HG03045 (cell line): ENCODE measurements at regions not wholly inside any gene's neighbourhood (a gene's known extent, or its start where the extent isn't known, plus 50 kb on each side); places are given as distances from the start of the nearest gene placed in this dataset.

ENCODE experiments used
- ATAC-seq: cut with Tn5 transposase; IDR thresholded peaks from one replicate; pipeline ENCODE4 v1.9.1; 2021; ENCODE audit warnings: mild to moderate bottlenecking, moderate library complexity; ENCODE audit not compliant: unreplicated experiment

GRCh38 chr19:28983430-28983829 lies 229.5 kb downstream of the UQCRFS1 start:
- no peak for ATAC-seq

GRCh38 chr19:28981994-28982393 lies 231.0 kb downstream of the UQCRFS1 start:
- no peak for ATAC-seq

GRCh38 chr19:28981518-28981917 lies 231.4 kb downstream of the UQCRFS1 start:
- ATAC-seq = no peak

GRCh38 chr19:28980236-28980868 lies 232.6 kb downstream of the UQCRFS1 start:
- no peak for ATAC-seq

DNA sequence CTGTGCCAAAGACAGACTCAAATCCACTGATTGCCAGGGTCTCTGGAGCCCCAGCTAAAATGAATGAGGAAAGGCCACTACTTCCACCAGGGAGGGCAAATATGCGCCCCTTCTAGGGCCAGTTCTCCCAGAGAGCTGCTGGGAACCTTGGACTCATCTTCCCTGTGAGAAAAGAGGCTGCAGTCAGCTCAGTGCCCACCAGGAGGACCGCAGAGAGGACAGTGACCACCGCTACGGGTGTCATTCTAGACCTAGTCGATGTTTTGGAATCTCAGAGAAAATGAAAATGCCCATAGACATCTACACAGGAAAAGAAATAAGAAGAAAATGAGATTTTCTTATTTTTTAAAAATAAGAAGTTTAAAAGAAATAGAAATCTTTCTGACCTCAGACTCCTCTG lies 235.1 kb downstream of the UQCRFS1 start:
- ATAC-seq = no peak

DNA sequence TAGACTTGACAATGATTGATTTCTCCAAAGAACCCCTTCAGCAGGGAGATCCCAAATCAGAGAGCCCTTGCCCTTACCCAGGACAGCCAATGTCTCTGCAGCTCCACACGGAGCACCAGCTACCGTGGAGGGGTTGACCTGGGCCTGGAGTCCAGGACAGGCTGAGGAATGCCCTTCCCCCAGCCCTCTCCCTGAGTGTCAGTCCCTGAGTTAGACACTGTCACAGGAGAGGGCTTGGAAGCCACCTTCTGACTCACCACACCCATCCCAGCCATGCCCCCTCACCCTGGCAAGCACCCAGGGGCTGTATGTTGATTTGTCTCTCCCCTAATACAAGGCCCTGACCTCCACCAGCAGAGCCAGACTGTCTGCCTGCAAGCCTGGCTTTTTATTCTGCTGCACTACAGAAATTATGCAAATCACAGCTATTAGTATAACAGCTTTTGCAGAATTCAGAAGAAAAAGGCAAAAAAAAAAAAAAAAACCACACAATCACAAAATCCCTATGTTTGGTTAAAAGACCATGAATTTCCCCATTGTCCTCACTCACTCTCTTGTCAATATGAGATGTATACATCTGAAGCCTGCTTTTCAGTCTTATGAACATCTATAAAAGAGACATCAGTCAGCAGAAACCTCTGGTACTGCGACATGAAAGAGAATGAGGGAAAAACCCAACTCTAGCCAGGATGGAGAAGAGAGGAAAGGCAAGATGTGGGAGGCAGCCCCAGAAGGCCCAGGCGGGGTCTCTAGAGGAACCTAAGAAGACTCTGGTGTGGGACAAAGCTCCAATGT lies 240.7 kb downstream of the UQCRFS1 start:
- ATAC-seq = no peak

- no peak for ATAC-seq
These were observed 241.4 kb downstream of the UQCRFS1 start for GRCh38 chr19:28971513-28971912.

DNA sequence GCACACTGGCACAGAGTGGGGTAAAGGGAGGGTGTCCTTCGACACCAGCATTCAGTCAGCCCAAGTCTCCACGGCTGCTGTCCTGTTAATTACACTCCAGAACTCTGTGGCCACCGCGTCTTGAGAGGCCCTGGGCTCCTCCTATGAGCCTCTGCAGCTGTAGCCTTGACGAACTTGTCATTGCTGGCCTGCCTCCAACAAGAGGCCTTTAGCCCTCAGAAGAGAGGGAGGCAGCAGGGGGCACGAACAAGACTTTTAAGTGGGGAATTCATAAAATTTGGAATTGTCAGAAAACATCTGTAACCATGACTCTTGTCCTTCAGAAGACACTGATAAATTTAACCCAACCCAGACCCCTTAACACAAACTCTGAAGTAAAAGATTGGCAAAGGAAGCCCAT lies 241.9 kb downstream of the UQCRFS1 start:
- no peak for ATAC-seq

DNA sequence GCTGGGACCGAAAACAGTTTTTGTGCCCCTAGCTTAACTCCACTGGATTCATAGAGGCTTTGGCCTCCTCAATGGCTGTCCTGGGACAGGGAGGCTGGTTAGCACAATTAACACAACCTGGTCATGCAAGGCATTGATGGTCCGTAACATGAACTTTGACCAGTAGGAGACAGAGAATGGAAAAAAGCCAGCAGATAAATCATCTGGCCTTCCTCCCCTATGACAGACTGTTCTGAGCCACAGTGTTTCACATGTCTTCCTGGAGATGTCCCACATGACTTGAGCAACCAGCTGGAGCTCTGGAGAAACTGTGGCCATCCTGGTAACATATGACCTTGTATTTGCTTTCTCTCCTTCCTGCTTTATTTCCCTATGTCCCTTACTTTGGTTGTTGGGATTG lies 244.2 kb downstream of the UQCRFS1 start:
- ATAC-seq = no peak

DNA sequence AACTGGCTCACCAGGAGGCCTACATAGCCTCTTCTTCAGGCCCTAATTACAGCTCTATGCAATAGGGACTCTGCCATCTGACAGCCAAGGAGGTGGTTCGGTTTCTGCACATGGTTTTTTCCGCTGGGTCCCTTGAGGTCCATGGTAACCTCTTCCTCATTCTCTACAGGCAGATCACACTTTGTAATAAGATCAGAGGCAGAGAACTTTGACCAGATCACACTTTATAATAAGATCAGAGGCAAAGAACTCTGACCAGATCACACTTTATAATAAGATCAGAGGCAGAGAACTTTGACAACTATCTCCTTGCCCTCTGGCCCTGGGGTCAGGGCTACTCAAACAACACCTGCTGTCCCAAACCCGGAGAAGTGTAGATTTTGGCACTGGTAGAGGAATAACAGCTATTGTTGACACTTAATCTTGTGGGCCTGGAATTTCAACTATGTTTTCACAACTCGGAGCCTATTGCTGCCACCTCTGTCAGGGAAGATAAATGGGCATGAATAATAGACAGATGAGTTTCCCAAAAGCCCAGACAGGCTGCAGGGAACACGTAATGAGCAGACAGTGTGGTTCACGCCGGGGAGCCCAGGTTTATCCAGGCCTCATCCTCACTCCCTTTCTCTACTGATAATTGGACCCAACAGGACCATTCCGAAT lies 246.1 kb downstream of the UQCRFS1 start:
- no peak for ATAC-seq

DNA sequence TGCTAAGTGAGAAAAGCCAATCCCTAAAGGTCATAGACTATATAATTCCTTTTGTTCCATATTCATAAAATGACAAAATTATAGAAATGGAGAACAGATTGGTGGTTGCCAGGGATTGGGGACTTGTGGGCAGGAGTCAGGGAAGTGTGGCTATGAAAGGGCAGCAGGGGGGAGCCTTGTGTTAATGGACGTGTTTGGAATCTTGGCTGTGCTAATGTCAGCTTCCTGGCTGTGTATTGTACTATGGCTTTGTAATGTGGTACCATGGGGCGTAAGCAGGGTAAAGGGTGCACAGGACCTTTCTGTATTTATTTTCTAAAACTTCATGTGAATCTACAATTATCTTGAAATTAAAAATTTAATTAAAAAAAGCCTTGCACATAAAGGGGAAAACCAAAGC lies 248.5 kb downstream of the UQCRFS1 start:
- ATAC-seq = no peak

GRCh38 chr19:28963486-28964250 lies 249.3 kb downstream of the UQCRFS1 start:
- ATAC-seq = no peak

GRCh38 chr19:28961772-28962500 lies 251.0 kb downstream of the UQCRFS1 start:
- ATAC-seq = no peak

- no peak for ATAC-seq
These were observed 251.8 kb downstream of the UQCRFS1 start for GRCh38 chr19:28960986-28961705.

GRCh38 chr19:28960586-28960985 lies 252.4 kb downstream of the UQCRFS1 start:
- no peak for ATAC-seq

DNA sequence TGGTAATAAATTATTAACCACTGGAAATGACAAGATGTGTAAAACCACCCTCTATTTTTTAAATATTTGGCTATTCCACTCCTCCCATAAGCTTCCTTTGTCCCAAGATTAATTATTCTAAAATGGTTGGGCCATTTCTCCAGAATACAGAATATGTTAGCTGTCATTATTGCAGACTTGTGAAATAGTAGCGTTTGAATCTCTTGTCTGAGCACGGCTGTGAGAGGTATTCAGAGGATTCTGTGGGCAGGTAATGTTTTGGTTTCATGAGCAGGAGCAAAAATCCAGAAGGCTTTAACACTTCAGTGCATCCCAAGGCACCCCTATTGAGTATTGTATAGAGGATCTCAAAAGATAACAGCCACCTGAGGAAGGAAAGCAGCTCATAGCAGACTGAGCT lies 256.0 kb downstream of the UQCRFS1 start:
- ATAC-seq = no peak

DNA sequence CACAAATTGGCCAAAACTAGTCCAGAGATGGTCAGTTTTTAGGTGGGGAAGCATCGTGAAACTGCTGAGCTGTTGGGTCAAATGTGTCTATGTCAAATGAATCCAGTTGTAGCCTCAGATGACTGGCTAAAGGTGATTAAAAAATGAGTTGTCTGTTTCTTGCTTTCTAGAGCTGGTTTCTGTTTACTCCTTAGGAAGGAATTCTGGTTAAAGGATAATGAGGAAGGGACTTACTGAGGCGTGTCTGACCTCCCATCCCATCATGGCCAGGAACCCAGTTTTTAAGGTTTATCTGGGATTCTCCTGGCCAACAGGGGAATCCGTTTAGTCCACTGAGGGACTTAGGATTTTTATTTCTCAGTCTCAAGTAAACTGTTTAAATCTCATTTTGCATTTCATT lies 256.5 kb downstream of the UQCRFS1 start:
- ATAC-seq = no peak

DNA sequence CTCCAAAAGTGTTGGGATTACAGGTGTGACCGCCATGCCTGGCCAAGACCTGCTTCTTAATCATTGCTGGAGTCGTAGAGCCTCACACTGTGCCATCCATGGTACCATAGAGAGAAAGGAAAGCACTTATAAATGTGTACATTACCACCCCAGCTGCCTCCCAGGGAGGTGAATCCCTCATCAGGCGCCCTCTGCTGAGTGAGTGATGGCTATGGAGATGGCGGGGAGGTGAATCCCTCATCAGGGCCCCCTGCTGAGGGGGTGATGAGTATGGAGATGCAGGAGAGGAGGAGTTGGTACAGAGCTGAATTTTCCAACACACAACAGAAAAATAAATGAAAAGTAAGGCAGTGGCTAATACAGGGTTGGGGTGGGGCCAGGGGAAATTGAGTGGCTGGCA lies 263.4 kb downstream of the UQCRFS1 start:
- no peak for ATAC-seq

- no peak for ATAC-seq
These were observed 263.9 kb downstream of the UQCRFS1 start for GRCh38 chr19:28949027-28949426.

DNA sequence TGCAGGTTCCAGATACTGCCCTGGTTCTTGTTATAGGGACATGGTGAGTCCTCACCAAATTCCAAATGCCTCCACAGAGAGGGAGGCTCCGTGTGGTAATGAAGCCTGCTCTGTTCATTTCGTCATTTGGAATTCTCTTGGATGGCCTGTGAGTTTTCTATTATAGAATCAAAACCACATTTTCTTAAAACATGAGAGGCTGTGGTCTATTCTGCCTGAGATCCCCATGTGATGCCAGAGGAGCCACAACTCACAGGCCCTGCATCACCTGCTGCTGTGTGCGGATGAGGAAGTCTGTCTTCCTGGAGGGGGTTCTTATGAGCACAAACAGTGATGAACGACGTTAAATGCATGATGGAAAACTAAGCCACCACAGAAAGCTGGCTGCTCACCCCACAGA lies 264.4 kb downstream of the UQCRFS1 start:
- no peak for ATAC-seq
